B cell (primary cell): ENCODE measurements at regions not wholly inside any gene's neighbourhood (a gene's known extent, or its start where the extent isn't known, plus 50 kb on each side); places are given as distances from the start of the nearest gene placed in this dataset.

Source experiments
- ATAC-seq: fragments of 200-7000 bp; cut with Tn5 transposase; one replicate; pipeline ENCODE4 v1.10.0; 2021; ENCODE audit warnings: low read depth, mild to moderate bottlenecking, moderate number of reproducible peaks, moderate library complexity
- CTCF ChIA-PET: fragments of 350-600 bp; sonication (Branson Sonifier 250); formaldehyde crosslinking; loops from one replicate; lab custom pipeline; 2021; ENCODE audit warnings: antibody characterized with exemption, inconsistent platforms; lab: Charles Lee
- POLR2A ChIA-PET: fragments of 350-600 bp; sonication (Branson Sonifier 250); formaldehyde crosslinking; loops from one replicate; lab custom pipeline; 2021; ENCODE audit warnings: antibody characterized with exemption; lab: Charles Lee
- DNase-seq: peaks from one replicate; pipeline ENCODE4 v3.0.0; 2013
- H2AFZ ChIP-seq: 2 replicates; pipeline ENCODE4 v1.6.1; 2012; ENCODE audit warnings: mild to moderate bottlenecking, low read depth, low read length; ENCODE audit not compliant: insufficient read depth, poor library complexity, severe bottlenecking
- H3K27ac ChIP-seq, 2 donors: 1 replicate in 1 of 2; 2 replicates in 1 of 2; pipeline ENCODE4 v1.5.1; 2012 to 2013; ENCODE audit warnings: low read length in 2 of 2, mild to moderate bottlenecking in 2 of 2, moderate library complexity in 1 of 2
- H3K27me3 ChIP-seq, 4 experiments: fragments of 200-600 bp in 1 of 4; sonication (generic) in 1 of 4; replicated peaks in 1 of 4; 1 replicate in 2 of 4; 2 replicates in 2 of 4; pipeline versions ENCODE4 v1.6.1 to v1.7.0; 2013 to 2016; ENCODE audit warnings: low read length in 3 of 4, mild to moderate bottlenecking in 2 of 4, mixed read lengths in 1 of 4, moderate library complexity in 1 of 4; ENCODE audit not compliant: insufficient read depth in 4 of 4, control insufficient read depth in 3 of 4; ENCODE audit errors: control extremely low read depth in 1 of 4
- H3K36me3 ChIP-seq, 2 experiments: replicated peaks in 1 of 2; 1 replicate in 1 of 2; 2 replicates in 1 of 2; pipeline versions ENCODE4 v1.6.1 to v1.7.1; 2013; ENCODE audit warnings: low read length in 1 of 2; ENCODE audit not compliant: insufficient read depth in 2 of 2, control insufficient read depth in 1 of 2; ENCODE audit errors: control extremely low read depth in 1 of 2, extremely low read depth in 1 of 2
- H3K4me1 ChIP-seq, 2 donors: fragments of 200-600 bp in 1 of 2; sonication (generic) in 1 of 2; 1 replicate in 1 of 2; 2 replicates in 1 of 2; pipeline versions ENCODE4 v1.5.1 to v1.6.1; 2013 to 2017; ENCODE audit warnings: low read length in 2 of 2; ENCODE audit not compliant: control insufficient read depth in 2 of 2, insufficient read depth in 2 of 2
- H3K4me2 ChIP-seq: replicated peaks from 2 replicates; pipeline ENCODE3; 2012; ENCODE audit warnings: mild to moderate bottlenecking, low read depth, low read length; ENCODE audit not compliant: poor library complexity, severe bottlenecking
- H3K4me3 ChIP-seq, 5 experiments: fragments of 200-600 bp in 1 of 5; sonication (generic) in 1 of 5; 1 replicate in 3 of 5; 2 replicates in 2 of 5; pipeline versions ENCODE4 v1.5.1 to v1.7.0; 2011 to 2016; ENCODE audit warnings: low read length in 4 of 5, mild to moderate bottlenecking in 4 of 5, low read depth in 2 of 5, control low read depth in 1 of 5, moderate library complexity in 1 of 5; ENCODE audit not compliant: insufficient read depth in 1 of 5; ENCODE audit errors: control extremely low read depth in 1 of 5, extremely low read depth in 1 of 5
- H3K79me2 ChIP-seq: fragments of 200-600 bp; sonication (generic); one replicate; pipeline ENCODE4 v1.6.0; 2016; ENCODE audit warnings: low read length; ENCODE audit not compliant: control insufficient read depth, insufficient read depth
- H3K9ac ChIP-seq: fragments of 200-600 bp; sonication (generic); 2 replicates; pipeline ENCODE4 v1.6.1; 2017; ENCODE audit warnings: mild to moderate bottlenecking, low read length, moderate library complexity
- H3K9me3 ChIP-seq, 3 donors: one replicate each; pipeline versions ENCODE4 v1.6.1 to v1.7.1; 2013; ENCODE audit warnings: low read length in 2 of 3; ENCODE audit not compliant: control insufficient read depth in 2 of 3, insufficient read depth in 1 of 3; ENCODE audit errors: control extremely low read depth in 1 of 3
- H4K20me1 ChIP-seq: 2 replicates; pipeline ENCODE4 v1.6.0; 2012; ENCODE audit warnings: mild to moderate bottlenecking, low read length; ENCODE audit not compliant: insufficient read depth, control insufficient read depth, poor library complexity, severe bottlenecking
- H3K27ac Mint-ChIP-seq: one replicate; pipeline ENCODE4 v1.8.0; 2021; ENCODE audit warnings: mixed read lengths
- H3K27me3 Mint-ChIP-seq: one replicate; pipeline ENCODE4 v1.8.0; 2021; ENCODE audit warnings: mixed read lengths
- H3K4me1 Mint-ChIP-seq: one replicate; pipeline ENCODE4 v1.8.0; 2021; ENCODE audit warnings: mixed read lengths
- H3K4me3 Mint-ChIP-seq: one replicate; pipeline ENCODE4 v1.8.0; 2021; ENCODE audit warnings: mixed read lengths
- H3K9me3 Mint-ChIP-seq: one replicate; pipeline ENCODE4 v1.8.0; 2022; ENCODE audit warnings: mixed read lengths; ENCODE audit not compliant: insufficient read depth
- EZH2 ChIP-seq: IDR thresholded peaks from 2 replicates; pipeline ENCODE4 v1.6.1; 2012; ENCODE audit warnings: borderline replicate concordance, low read depth, mild to moderate bottlenecking, moderate library complexity, low read length; ENCODE audit not compliant: insufficient read depth, poor library complexity, severe bottlenecking
- WGBS: methylation state at CpG from one replicate; pipeline ENCODE4 v1.1.5; 2013; ENCODE audit warnings: missing lambda C conversion rate; ENCODE audit not compliant: insufficient coverage; 5-methylcytosine and 5-hydroxymethylcytosine counted together
- intact Hi-C: fragments of 100-400 bp; cut with micrococcal nuclease; formaldehyde crosslinking; loops from one replicate; pipeline ENCODE4 v1.10.0; 2022
- TF ChIP-seq, protein P1 (sequence below): fragments of 200-600 bp; IDR thresholded peaks from one replicate; pipeline ENCODE4 v1.8.0; 2022; ENCODE audit warnings: antibody characterized with exemption, mild to moderate bottlenecking

DNA sequence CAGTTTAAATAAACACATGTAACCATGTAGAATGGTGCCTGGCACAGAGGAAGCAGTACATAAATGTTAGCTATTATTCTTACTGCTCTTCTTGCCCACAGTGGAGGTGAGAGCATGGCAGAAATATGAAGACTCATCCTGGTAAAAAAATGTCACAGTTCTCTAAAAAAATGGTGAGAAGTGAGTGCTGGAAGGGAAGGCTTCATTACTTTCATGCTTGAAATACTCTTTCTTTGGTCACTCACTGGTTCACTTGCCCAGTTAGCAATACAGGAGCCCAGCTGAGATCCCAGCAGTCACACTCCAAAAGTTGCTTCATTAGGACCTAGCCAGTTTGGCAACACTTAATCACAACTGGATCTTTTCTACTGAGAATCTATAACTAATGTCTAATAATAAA lies 1017.2 kb downstream of the TUSC7 start:
- Histone ChIP-seq H3K9me3 (peaks cover 0 to 1% (median 0%) of the 10 kb centered on the region in 3 donors), H3K27ac (no peak overlapping the region), H3K27me3 (no peaks in the 10 kb centered on the region), H3K4me3 (no peak overlapping the region), H3K36me3 (no peaks in the 10 kb centered on the region), H3K79me2 (no peaks in the 10 kb centered on the region), H3K9ac (no peak overlapping the region), H3K4me2 (no peak overlapping the region), H4K20me1 (no peaks in the 10 kb centered on the region), H2AFZ (no peak overlapping the region), H3K4me1 (peaks cover 0 to 2% of the 10 kb centered on the region in 2 donors)
- ChIA-PET POLR2A (no interaction called here), CTCF (interaction anchor here (0.6 kb wide), 1 partner anchor 45 kb away, joined by 3 read pairs; no protein-coding TSS in a partner anchor)
- no peak for ATAC-seq
- TF ChIP-seq, protein P1, sequence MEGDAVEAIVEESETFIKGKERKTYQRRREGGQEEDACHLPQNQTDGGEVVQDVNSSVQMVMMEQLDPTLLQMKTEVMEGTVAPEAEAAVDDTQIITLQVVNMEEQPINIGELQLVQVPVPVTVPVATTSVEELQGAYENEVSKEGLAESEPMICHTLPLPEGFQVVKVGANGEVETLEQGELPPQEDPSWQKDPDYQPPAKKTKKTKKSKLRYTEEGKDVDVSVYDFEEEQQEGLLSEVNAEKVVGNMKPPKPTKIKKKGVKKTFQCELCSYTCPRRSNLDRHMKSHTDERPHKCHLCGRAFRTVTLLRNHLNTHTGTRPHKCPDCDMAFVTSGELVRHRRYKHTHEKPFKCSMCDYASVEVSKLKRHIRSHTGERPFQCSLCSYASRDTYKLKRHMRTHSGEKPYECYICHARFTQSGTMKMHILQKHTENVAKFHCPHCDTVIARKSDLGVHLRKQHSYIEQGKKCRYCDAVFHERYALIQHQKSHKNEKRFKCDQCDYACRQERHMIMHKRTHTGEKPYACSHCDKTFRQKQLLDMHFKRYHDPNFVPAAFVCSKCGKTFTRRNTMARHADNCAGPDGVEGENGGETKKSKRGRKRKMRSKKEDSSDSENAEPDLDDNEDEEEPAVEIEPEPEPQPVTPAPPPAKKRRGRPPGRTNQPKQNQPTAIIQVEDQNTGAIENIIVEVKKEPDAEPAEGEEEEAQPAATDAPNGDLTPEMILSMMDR: no peak
- TF ChIP-seq EZH2: no peak
- Mint-ChIP-seq H3K4me1 (peaks cover 4% of the 10 kb centered on the region), H3K9me3 (no peaks in the 10 kb centered on the region), H3K27ac (no peak overlapping the region), H3K27me3 (no peaks in the 10 kb centered on the region), H3K4me3 (no peak overlapping the region)
- no peak for DNase-seq
- intact Hi-C loops: no loop called here

DNA sequence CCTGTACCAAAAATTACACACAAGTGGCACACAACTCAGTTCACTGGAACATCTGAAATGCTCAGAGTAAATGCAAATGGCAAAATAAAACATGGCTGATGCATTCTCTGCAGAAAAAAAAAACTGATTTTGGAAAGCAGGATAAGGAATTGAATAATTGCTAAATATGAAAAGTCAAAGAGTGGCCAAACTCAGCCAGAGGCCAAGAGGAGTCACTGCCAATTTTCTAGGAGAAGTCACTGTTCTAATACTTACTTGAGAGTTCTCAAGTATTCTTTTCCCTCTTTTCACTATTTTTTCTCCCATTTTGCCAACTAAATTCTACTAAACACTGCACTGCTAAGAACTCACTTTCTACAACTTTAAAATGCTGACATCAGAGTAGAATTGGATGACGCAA lies 1018.6 kb downstream of the TUSC7 start:
- intact Hi-C loops: no loop called here
- H3K9me3 Mint-ChIP-seq: no peaks in the 10 kb centered on the region
- Histone ChIP-seq H3K4me3 (no peak overlapping the region), H3K4me1 (peaks cover 0 to 2% of the 10 kb centered on the region in 2 donors), H3K9me3 (peaks cover 0 to 1% (median 0%) of the 10 kb centered on the region in 3 donors), H3K27ac (no peak overlapping the region), H3K9ac (no peak overlapping the region), H3K79me2 (no peaks in the 10 kb centered on the region), H2AFZ (no peak overlapping the region), H4K20me1 (no peaks in the 10 kb centered on the region), H3K27me3 (no peaks in the 10 kb centered on the region), H3K4me2 (no peak overlapping the region), H3K36me3 (no peaks in the 10 kb centered on the region)
- H3K4me3 Mint-ChIP-seq: no peak overlapping the region
- POLR2A ChIA-PET: no interaction called here
- WGBS: no CpG with 5 or more reads among the region's 1 CpG
- CTCF ChIA-PET: no interaction called here
- DNase-seq: no peak
- no peaks in the 10 kb centered on the region for H3K27me3 Mint-ChIP-seq
- ATAC-seq: no peak
- no peak for TF ChIP-seq EZH2
- TF ChIP-seq, protein P1: no peak
- H3K27ac Mint-ChIP-seq: no peak overlapping the region
- no peaks in the 10 kb centered on the region for H3K4me1 Mint-ChIP-seq
